Activated CD4-positive, alpha-beta T cell treated with anti-CD3 and anti-CD28 coated beads for 4 hours (primary cell): ENCODE measurements at regions not wholly inside any gene's neighbourhood (a gene's known extent, or its start where the extent isn't known, plus 50 kb on each side); places are given as distances from the start of the nearest gene placed in this dataset.
"Not testable (repeated sequence)": the region's sequence is repeated elsewhere in the genome, so short reads cannot be mapped to it uniquely, and the experiment has no call there.

ENCODE experiments used
- DNase-seq, 2 donors: peaks; one replicate each; pipeline ENCODE4 v3.0.0-alpha.2; 2020

- DNase-seq, result no peak
These were observed 66.6 kb downstream of the MYL12B start for GRCh38 chr18:3328532-3328931.

GRCh38 chr18:3329471-3329870, 67.5 kb downstream of the MYL12B start:
- no peak for DNase-seq

DNA sequence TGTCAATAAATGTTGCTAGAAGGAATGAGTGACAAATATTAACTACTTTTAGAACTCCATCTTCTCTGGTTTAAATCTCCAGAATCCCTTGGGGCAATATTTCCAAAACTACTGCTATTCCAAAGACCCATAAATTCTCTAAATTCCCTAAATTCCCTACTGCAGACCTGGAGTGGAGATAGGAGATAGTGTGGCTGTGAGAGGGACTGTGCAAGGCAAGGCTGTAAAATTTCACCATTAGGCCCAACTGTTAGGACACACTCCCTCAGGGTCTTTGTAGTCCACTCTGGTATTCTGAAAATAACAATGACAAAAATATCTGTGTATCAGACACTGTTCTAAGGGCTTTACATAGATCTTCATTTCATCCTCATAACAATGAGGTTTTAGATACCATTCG, 67.9 kb downstream of the MYL12B start:
- no peak for DNase-seq

GRCh38 chr18:3330622-3331021, 68.7 kb downstream of the MYL12B start:
- no peak for DNase-seq

DNA sequence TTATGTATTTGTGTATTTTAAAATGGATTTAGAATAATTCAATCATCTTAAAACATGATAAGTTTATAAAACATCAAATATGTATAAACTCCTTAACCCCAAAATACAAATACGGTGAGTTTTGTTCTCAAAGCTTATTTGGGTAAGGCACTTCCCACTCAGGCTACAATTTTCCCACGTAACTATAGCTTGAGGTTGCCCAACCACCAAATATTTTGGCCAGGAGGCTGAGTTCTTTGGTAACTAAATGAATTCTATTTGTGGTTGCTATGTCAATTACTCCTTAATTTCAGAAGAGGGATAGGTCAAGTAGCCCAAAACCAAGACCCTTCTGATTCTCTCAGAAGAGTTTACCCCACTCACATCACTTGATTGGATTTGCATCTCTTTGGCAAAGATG, 70.4 kb downstream of the MYL12B start:
- no peak for DNase-seq

DNA sequence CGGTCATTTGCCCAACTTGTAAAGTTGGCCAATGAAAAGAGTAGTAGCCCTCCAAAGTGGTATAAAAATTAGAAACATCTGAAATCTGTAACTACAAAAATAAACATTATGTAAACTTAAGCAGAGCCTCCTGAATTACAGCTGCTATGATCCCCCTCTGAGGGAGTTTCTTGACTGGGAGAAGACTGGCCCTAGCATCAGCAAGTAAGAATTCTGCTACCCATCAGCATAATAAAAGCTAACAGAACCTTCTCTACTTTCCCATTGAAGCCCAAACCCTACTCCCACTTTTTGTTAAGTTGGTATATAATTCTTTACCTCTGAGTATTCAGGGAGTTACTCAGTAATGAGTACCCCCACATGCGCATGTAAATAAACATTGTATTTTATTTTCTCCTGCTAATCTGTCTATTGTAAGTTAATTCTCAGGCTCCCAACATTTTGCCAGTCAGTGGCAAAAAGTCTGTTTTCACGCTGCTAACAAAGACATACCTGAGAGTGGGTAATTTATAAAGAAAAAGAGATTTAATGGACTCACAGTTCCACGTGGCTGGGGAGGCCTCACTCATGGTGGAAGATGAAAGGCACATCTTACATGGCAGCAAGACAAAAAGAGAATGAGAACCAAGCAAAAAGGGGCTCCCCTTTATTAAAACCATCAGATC, 71.3 kb downstream of the MYL12B start:
- DNase-seq, result no peak

DNA sequence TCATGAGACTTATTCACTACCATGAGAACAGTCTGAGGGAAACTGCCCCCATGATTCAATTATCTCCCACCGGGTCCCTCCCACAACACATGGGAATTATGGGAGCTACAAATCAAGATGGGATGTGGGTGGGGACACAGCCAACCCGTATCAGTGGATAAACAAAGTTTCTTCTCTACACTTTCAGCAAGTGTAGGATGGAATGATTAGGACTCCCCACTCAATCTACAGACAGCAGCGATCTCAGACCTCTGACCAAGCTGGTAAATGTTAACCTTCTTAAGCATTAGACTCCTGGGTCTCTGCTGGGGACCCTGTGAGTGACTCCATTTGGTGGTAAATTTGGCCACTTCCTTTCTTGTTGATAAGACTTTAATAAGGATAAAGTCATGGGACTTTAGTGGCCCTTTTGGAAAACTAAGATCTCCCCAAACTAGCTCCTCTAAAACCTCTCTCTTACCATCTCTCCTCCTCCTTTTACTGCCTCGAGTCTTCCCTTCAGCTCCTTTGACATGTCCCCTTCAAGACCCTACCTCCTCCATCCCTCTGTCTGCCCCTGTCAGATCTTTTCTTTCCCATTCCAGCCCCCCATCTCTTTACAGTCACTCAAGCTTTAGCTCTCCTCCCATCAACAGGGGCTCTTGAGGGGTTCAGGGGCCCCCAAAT, 71.9 kb downstream of the MYL12B start:
- DNase-seq, result no peak

DNA sequence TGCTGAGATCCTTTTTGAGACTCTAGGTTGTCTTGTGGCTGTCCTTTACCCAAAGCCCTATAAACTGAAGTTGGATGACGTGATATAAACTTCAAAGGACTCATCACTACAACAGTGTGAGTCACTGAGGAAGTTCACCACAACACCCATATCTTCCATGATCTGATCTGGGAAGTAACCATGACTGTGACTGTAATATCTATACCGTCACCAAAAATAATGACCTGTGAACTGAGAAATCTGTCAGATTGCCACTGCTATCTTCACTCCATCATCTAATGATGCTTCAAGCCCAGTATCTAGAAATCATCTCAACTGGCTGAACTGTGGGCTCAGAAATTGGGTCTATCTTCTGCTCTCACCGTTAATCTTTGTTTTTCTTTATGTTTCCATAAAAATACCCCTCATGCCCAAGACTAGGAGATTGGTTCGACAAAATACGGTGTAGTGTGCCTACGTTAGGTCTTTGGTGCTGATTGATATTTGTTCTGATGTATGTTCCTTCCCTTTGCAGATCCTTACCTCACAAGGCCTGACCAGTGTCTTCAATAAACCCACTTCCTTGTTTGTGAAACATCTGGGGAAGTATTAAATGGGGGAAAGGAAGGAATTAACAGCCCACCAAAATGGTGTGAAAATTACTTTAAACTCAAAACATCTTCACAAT, 78.2 kb downstream of the MYL12B start:
- no peak for DNase-seq

DNA sequence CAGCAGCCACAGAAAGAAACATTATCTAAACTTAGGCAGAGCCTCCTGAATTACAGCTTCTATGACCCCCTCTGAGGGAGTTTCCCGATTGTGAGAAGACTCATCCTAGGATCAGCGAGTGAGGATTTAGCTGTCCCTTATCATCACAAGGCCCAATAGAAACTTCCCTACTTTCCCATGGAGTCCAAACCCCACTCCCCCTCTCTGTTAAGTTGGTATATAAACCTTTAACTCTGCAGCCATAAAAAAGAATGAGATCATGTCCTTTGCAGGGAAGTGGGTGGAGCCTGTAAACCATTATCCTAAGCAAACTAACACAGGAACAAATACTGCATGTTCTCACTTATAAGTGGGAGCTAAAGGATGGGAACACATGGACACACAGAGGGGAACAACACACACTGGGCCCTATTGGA, 78.8 kb downstream of the MYL12B start:
- no peak for DNase-seq

GRCh38 chr18:3342628-3343027, 80.7 kb downstream of the MYL12B start:
- DNase-seq, result no peak

GRCh38 chr18:3345452-3345851, 83.5 kb downstream of the MYL12B start:
- no peak for DNase-seq

DNA sequence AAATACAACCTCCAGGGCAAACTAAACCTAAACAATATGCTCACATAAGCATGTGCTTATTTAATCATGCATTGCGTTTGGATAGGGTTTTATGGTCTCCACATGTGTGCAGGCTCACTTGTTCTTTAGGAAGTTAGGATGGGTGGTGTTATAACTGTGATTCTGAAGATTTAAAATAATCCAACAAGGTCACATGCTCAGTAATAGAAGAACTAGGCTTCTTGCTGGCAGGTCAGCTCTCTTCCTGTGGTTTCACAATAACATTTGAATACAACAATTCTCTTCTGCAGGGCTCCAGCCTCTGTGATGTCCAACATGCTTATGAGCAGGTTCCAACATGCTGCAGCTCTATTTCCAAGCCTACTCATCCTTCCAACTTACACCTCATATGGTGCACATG, 84.0 kb downstream of the MYL12B start:
- DNase-seq, result no peak

- no peak for DNase-seq
These were observed 84.6 kb downstream of the MYL12B start for GRCh38 chr18:3346487-3346886.

- DNase-seq, result no peak
These were observed 85.4 kb downstream of the MYL12B start for GRCh38 chr18:3347286-3347803.

DNA sequence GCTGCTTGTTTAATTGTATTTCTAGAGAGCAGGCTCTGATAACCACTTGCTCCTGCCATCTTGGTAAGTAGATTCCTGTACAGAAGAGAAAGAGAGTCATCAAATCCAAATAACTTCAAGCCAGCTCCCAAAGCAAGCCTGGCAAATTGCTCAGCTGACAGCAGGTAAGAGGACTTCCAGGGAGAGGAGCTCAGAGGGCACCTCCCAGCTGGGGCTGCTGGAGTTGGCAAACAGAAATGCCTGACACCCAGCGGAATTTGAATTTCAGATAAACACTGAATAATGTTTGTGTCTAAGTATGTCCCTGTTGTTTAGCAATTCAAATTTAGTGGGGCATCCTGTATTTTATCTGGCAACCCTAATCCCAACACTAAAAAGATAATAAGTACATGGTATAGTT, 86.2 kb downstream of the MYL12B start:
- DNase-seq, result no peak

GRCh38 chr18:3349046-3349841, 87.3 kb downstream of the MYL12B start:
- not testable (repeated sequence) for DNase-seq

DNA sequence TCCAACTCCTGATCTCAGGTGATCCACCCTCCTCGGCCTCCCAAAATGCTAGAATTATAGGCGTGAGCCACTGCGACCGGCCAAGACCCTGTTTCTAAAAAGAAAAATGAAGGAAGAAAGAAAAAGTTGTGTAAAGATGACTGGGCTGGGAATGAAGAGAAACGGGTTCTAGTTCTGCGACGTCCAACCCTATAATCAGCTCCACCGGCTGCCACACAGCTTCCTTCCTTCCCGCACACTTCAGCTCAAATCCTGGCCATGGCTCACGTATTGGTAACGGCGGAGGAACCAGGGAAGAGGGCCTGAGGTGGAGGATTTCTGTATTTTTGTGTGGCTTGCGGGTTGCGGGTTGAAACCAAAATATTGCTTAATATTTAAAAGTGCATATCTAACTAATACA, 88.1 kb downstream of the MYL12B start:
- no peak for DNase-seq

- no peak for DNase-seq
These were observed 88.9 kb downstream of the MYL12B start for GRCh38 chr18:3350566-3351527.

DNA sequence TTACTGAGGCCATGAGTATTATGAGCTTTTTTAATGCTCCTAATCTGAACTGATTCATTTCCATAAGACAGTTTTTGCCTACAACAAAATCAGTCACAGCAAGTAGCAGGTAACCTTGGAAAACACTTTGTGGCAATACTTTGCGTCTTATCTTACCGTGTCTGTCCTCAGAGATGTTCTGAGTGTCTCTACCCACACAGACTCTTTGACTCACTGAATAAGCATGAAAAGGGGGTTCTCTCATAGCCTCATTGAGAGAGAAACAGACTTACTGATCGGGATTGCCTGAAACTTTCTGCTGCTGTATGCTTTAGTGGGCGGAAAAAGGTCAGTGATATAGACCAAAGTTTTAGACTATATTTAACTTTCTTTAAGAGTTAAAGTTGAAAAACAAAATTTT, 92.6 kb downstream of the MYL12B start:
- DNase-seq, result no peak

DNA sequence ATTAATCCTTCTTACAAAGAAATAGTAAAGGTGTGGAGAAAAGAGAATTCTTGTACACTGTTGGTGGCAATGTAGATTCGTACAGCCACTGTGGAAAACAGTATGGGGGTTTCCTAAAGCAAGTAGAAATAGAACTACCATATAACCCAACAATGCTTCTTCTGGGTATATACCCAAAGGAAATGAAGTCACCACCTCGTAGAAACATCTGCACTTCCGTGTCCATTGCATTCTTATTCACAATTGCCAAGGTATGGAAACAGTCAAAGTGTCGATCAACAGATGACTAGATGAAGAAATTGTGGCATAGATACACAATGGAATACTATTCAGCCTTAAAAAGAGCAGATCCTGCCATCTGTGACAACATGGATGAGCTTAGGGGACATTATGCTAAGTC, 93.4 kb upstream of the TGIF1 start:
- no peak for DNase-seq

GRCh38 chr18:3357516-3357915, 92.5 kb upstream of the TGIF1 start:
- DNase-seq, result no peak

GRCh38 chr18:3358310-3358709, 91.7 kb upstream of the TGIF1 start:
- no peak for DNase-seq
